ENCODE measurements at regions not wholly inside any gene's neighbourhood (a gene's known extent, or its start where the extent isn't known, plus 50 kb on each side); places are given as distances from the start of the nearest gene placed in this dataset.
"Not testable (repeated sequence)": the region's sequence is repeated elsewhere in the genome, so short reads cannot be mapped to it uniquely, and the experiment has no call there.

GRCh38 chr12:75634244-75635222, 123.1 kb upstream of the KRR1 start:
- no peak for FAIRE-seq

- no peak for FAIRE-seq
Observed at GRCh38 chr12:75633789-75634188, 122.4 kb upstream of the KRR1 start.

DNA sequence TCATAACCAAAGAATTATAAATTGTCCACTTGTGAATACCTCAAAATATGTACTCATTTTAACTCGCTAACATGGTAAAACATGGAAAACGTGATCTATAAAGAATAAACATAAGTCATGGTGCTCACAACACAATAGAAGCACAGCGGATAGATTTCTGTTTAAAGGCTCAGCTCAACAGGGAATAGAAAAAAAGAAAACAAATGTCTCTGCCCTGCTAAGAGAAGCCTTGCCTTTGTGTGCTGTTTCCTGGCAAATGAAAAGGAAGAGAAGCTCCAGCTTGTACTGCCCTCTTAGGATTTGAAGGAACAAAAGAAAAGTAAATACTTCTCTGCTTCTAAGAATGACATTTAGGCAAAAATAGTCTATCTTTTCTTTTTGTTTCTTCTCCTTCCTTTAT, 121.0 kb upstream of the KRR1 start:
- FAIRE-seq = no peak

- FAIRE-seq = no peak
Observed at GRCh38 chr12:75631831-75632230, 120.4 kb upstream of the KRR1 start.

GRCh38 chr12:75630091-75630490, 118.7 kb upstream of the KRR1 start:
- FAIRE-seq = no peak

- FAIRE-seq = no peak
Observed at GRCh38 chr12:75628916-75629315, 117.5 kb upstream of the KRR1 start.

- peak; percentile 74 for FAIRE-seq
Observed at GRCh38 chr12:75628511-75628910, 117.1 kb upstream of the KRR1 start.

- FAIRE-seq = no peak
Observed at GRCh38 chr12:75623631-75624154, 112.3 kb upstream of the KRR1 start.

- no peak for FAIRE-seq
Observed at GRCh38 chr12:75622492-75622891, 111.1 kb upstream of the KRR1 start.

- FAIRE-seq = not testable (repeated sequence)
Observed at GRCh38 chr12:75614396-75614795, 103.0 kb upstream of the KRR1 start.

DNA sequence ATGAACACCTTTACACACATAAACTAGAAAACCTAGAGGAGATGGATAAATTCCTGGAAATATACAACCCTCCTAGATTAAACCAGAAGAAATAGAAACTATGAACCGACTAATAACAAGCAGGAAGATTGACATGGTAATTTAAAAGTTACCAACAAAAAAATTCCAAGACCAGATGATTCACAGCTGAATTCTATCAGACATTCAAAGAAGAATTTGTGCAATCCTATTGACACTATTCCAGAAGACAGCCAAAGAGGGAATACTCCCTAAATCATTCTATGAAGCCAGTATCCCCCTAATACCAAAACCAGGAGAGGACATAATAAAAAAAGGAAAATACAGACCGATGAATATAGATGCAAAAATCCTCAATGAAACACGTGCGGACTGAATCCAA, 102.6 kb upstream of the KRR1 start:
- FAIRE-seq = no peak

- no peak for FAIRE-seq
Observed at GRCh38 chr12:75611041-75611440, 99.6 kb upstream of the KRR1 start.

DNA sequence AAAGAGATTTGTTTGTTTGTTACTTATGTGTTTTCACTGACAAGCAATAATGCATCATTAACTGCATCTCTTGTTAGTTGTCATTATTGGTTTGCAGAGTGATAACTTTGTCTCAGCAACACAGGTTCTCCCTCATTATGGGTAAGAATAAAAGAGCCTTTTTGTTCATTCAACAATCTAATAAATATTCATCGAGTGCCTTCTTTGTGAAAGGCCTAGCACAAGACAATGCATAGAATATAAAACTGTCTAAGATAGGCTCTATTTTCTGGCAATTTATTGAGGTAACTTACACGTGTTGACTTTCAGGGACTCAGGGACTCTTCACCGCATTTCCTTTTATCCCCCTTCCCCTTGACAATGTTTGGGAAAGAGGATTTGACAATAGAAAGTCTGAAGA, 95.5 kb upstream of the KRR1 start:
- FAIRE-seq = no peak

DNA sequence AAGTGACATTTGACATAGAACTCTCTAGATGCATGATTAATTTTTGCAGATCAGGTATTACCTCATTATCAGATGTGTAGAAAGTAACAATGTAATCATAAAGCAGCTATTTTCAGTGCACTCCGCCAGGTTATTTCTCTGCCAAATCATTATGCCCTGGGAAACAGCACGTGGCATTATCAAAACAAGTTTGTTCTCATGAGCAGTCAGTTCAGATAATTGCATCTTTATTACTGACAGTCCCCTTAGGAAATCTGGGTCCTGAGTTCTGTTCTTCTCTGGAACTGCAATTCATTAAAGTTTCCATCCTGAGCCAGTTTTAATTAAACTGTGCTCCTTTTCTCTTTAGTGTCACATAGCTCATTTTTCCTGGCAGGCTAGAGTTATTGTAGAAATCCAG, 94.7 kb upstream of the KRR1 start:
- FAIRE-seq = no peak

GRCh38 chr12:75603475-75603874, 92.1 kb upstream of the KRR1 start:
- FAIRE-seq = no peak

- no peak for FAIRE-seq
Observed at GRCh38 chr12:75602106-75602505, 90.7 kb upstream of the KRR1 start.

- FAIRE-seq = no peak
Observed at GRCh38 chr12:75600146-75600545, 88.7 kb upstream of the KRR1 start.

- FAIRE-seq = no peak
Observed at GRCh38 chr12:75599061-75599460, 87.7 kb upstream of the KRR1 start.

- FAIRE-seq = no peak
Observed at GRCh38 chr12:75596406-75596805, 85.0 kb upstream of the KRR1 start.

- FAIRE-seq = no peak
Observed at GRCh38 chr12:75592638-75593335, 81.4 kb upstream of the KRR1 start.

DNA sequence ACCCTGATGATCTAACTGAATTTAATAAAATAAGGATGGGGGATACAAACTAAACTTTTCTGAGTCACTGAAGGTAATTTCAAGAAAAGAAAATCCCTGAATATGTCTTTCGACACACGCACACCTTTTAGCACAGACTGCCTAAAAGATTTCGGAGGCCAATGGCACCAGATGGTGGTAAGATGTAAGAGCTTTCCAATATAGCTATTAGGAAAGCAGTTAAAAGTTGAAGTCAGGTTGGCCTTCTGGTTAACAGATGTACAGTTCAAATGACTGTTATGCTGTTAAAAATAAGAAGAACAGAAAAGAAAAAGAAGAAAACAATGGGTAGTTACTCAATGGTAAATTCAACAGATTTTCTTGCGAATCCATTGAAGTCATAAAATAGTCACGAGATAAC, 80.7 kb upstream of the KRR1 start:
- no peak for FAIRE-seq

- no peak for FAIRE-seq
Observed at GRCh38 chr12:75591628-75592027, 80.2 kb upstream of the KRR1 start.

DNA sequence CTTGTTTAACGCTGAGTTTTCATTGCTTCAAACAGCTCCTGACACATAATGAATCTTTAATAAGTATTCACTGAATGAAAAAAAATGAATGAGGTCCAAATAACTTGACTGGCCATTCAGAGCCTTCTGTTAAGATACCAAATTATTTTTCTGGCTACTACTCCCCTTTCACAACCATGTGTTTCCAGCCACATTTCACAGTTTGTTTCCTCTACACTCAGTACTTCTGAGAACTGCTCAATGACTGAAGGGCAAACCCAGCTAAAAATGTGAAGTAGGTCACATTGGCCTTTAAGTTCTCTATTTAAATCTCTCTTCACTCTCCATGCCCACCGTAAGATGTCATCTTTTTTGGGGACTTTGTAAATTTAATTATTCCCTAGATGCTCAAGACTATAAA, 78.4 kb upstream of the KRR1 start:
- no peak for FAIRE-seq

All from A204.1 (cell line).